GM21360 (cell line): ENCODE measurements at regions not wholly inside any gene's neighbourhood (a gene's known extent, or its start where the extent isn't known, plus 50 kb on each side); places are given as distances from the start of the nearest gene placed in this dataset.
"Not testable (repeated sequence)": the region's sequence is repeated elsewhere in the genome, so short reads cannot be mapped to it uniquely, and the experiment has no call there.

Experiments
- ATAC-seq: cut with Tn5 transposase; IDR thresholded peaks from one replicate; pipeline ENCODE4 v1.9.1; 2021; ENCODE audit warnings: mild to moderate bottlenecking, moderate library complexity; ENCODE audit not compliant: unreplicated experiment

GRCh38 chr3:14252321-14253021, 73.9 kb downstream of the LSM3 start:
- ATAC-seq, result no peak

DNA sequence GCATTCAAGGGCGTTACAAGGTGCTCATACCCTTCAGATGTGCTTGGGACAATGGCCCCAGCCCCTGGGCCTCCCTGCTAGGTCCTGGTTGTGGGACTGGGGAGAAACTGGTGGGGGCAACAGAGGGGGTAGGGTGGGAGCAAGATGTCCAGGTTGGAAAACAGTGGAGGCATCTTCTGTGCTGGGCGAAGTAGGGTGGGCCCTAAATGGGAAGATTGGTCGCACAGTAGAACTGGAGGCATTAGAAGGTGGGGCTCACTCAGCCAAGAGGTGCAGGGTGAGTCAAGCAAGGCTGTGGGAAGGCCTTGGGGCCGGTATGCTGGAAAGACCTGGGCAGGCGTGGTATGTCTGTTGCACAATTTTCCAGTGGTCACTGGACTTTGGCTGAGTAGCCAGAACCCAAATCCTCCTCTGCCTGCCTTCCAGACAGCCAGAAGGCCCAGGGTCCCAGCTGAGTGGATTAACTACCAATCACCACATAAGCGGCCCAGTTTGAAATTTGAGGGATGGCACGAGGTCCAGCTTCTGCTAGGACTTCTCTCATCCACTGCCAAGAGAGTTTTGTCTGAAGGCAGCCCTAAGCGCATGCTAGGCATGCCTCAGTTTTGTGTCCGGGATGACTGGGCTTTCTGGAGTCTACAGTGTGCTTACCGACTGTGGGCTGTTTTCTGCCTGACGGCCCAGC, 74.5 kb downstream of the LSM3 start:
- no peak for ATAC-seq

DNA sequence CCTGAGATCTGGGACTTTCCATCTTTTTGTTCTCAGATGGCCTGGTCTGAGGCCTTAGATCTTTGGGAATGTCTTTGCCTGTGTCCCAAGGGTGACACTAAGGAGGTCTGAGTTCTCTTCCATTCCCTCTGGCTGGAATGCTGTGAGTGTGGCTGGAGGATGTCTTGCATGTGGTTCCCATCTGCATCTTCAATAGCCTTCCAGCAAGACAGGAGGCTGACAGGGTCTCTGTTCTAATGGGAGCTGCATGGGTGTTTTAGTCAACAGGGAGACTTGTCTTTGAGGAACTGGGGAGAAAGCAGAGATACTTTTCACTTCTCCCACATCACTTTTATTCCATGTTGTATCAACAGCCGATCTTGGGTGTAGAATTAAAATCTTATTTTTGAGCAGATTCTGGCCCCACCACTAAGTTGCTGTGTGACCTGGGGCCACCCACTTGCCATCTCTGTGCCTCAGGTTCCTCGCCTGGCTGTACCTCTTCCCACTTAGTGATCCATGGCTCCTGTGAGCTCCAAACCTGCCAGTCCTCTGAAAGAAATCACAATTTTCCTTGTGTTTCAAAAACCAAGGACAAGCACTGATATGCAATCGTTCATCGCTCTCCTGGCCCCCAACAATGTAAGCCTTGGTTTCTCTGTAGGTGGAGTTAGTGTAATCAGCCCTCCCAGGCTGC, 75.2 kb downstream of the LSM3 start:
- no peak for ATAC-seq

GRCh38 chr3:14254812-14255702, 76.4 kb downstream of the LSM3 start:
- ATAC-seq, result no peak

DNA sequence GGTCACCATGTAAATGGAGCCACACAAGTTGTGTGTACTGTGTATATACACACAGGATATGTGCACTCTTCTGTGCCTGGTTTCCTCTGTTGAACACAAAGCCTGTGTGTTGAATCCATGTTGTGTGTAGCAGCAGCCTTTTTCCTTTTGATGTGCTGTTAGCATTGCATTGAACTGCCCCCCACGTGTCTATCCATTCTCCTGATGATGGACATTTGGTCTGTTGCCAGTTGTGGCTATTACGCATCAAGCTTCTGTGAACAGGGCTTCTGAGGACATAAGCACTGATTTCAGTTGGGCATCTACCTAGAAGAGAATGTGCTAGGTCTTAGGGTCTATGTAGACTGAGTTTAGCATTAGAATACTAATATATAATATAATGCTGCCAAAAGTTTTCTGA, 77.4 kb downstream of the LSM3 start:
- no peak for ATAC-seq

DNA sequence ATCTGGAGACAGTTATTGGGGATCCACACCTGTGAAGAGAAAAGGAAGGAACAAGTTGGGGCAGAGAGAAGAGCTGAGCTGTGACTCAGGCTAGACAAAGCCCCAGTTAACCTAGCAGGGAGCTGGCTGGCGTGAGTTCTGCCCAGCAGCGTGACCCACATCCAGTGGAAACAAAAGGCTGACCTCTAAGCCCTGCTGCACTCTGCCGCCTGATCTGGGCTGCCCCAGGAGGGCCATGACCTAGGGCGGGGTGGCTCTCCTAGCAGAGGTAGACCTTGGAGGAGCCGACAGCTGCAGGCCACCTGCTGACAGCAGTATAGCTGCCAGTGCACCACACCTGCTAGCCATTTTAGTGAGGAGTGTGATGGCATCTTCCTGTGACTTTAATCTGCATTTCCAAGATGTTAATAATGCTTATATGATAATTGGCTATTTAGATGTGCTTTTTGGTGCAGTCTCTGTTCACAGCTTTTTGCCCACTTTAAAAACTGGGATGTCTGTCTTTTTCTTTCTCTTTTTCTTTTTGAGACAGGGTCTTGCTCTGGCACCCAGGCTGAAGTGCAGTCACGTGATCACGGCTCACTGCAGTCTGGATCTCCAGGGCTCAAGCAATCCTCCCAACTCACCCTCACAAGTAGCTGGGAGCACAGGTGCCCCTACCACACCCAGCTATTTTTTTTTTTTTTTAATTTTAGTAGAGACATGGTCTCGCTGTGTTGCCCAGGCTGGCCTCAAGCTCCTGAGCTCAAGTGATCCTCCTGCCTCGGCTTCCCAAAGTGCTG, 78.1 kb downstream of the LSM3 start:
- ATAC-seq, result no peak

GRCh38 chr3:14258906-14259904, 80.6 kb downstream of the LSM3 start:
- ATAC-seq, result no peak

GRCh38 chr3:14260463-14260862, 81.8 kb downstream of the LSM3 start:
- no peak for ATAC-seq

DNA sequence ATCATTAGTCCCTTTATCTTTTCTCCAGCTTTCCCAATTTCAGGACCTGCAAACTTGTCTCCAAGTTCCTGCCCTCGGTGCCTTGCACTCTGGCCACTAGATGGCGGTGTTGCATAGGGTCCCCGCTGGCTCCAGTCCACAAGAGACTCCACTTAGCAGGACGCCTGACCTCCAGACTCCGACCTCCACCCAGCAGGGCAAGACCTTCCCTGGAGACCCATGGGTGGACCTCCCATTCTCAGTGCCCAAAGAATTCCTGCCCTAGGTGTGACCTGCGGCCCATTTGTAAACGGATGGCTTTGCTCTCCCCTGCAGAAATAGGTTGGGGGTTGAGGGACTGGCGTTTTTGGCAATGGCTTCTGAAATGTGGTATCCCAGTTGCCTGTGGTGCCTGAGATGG, 82.6 kb downstream of the LSM3 start:
- ATAC-seq, result no peak

DNA sequence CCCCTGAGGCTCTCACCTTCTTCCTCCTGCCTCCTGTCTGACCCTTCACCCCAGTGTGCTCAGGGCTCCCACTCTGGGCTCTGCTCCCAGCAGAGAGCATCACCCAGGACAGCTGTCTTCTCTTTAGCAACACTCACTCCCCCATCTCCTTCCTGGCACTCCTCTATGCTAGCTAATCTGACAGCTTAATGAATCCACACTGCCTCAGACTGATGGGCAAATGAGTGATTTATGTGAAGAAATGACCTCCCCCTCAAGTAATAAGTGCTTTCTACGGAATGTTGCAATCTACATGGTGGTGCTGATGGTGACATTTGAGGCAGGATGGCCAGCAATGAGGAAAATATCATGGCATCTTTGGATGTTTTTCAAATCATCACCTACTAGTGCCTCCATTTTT, 83.6 kb downstream of the LSM3 start:
- no peak for ATAC-seq

DNA sequence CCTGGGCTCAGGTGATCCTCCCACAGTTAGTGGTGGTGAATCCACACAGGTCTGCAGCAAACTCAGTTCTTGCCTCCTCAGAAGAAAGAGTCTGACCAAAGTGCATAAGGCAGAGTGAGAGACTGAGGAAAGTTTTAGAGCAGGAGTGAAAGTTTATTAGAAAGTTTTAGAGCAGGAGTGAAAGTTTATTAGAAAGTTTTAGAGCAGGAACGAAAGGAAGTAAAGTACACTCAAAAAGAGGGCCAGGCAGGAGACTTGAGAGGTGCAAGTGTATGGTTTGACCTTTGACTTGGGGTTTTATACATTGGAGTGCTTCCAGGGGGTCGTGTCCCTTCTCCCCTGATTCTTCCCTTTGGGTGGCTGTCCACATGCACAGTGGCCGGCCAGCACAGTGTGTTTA, 84.2 kb downstream of the LSM3 start:
- ATAC-seq, result no peak

GRCh38 chr3:14263317-14264005, 84.8 kb downstream of the LSM3 start:
- ATAC-seq, result no peak

- no peak for ATAC-seq
Measured at GRCh38 chr3:14265246-14265962, 86.8 kb downstream of the LSM3 start.

- no peak for ATAC-seq
Measured at GRCh38 chr3:14266361-14266760, 87.7 kb downstream of the LSM3 start.

GRCh38 chr3:14267976-14268375, 89.4 kb downstream of the LSM3 start:
- no peak for ATAC-seq

- ATAC-seq, result no peak
Measured at GRCh38 chr3:14268897-14269296, 90.3 kb downstream of the LSM3 start.

GRCh38 chr3:14272041-14272958, 93.7 kb downstream of the LSM3 start:
- ATAC-seq, result not testable (repeated sequence)
